Keratinocyte (primary cell): ENCODE measurements at regions not wholly inside any gene's neighbourhood (a gene's known extent, or its start where the extent isn't known, plus 50 kb on each side); places are given as distances from the start of the nearest gene placed in this dataset.
A peak's percentile ranks its signal among the peaks of the same experiment; 100 is the strongest.
"Not testable (repeated sequence)": the region's sequence is repeated elsewhere in the genome, so short reads cannot be mapped to it uniquely, and the experiment has no call there.

Source experiments
- DNase-seq: peaks from one replicate; pipeline ENCODE4 v3.0.0-alpha.2; 2011; ENCODE audit warnings: low read depth, missing footprints, low spot score
- FAIRE-seq: peaks from 2 replicates; lab custom pipeline; 2011; peaks lifted over from hg19 to GRCh38; lab: Jason Lieb, UNC
- H2AFZ ChIP-seq: 2 replicates; pipeline ENCODE4 v1.6.0; 2012; ENCODE audit warnings: low read length, control low read depth, inconsistent platforms; ENCODE audit not compliant: control insufficient read depth
- H3K27ac ChIP-seq: 2 replicates; pipeline ENCODE4 v1.5.1; 2011; ENCODE audit warnings: low read length; ENCODE audit not compliant: control insufficient read depth, insufficient read depth
- H3K27me3 ChIP-seq: 3 replicates; pipeline ENCODE4 v1.6.0; 2011; ENCODE audit warnings: low read length; ENCODE audit not compliant: control insufficient read depth, insufficient read depth; ENCODE audit errors: extremely low read depth
- H3K36me3 ChIP-seq, 2 experiments: 2 replicates in 1 of 2; 3 replicates in 1 of 2; pipeline ENCODE4 v1.5.1; 2011; ENCODE audit warnings: low read length in 2 of 2, mild to moderate bottlenecking in 1 of 2; ENCODE audit not compliant: control insufficient read depth in 2 of 2, insufficient read depth in 2 of 2; ENCODE audit errors: extremely low read depth in 1 of 2
- H3K4me1 ChIP-seq: 3 replicates; pipeline ENCODE4 v1.5.1; 2011; ENCODE audit warnings: low read length; ENCODE audit not compliant: control insufficient read depth, insufficient read depth; ENCODE audit errors: extremely low read depth
- H3K4me2 ChIP-seq: 3 replicates; pipeline ENCODE4 v1.6.0; 2011; ENCODE audit warnings: low read depth, low read length; ENCODE audit not compliant: control insufficient read depth, insufficient read depth; ENCODE audit errors: extremely low read depth
- H3K4me3 ChIP-seq, 3 experiments: fragments of 200-600 bp in 1 of 3; sonication (generic) in 1 of 3; 2 replicates in 2 of 3; 3 replicates in 1 of 3; pipeline ENCODE4 v1.5.1; 2011 to 2016; ENCODE audit warnings: low read length in 3 of 3, mild to moderate bottlenecking in 3 of 3, control low read depth in 2 of 3, inconsistent platforms in 1 of 3, low read depth in 1 of 3, mixed read lengths in 1 of 3, mixed run types in 1 of 3, moderate library complexity in 1 of 3; ENCODE audit not compliant: control insufficient read depth in 2 of 3, insufficient read depth in 2 of 3; ENCODE audit errors: extremely low read depth in 1 of 3
- H3K79me2 ChIP-seq: 2 replicates; pipeline ENCODE4 v1.6.0; 2012; ENCODE audit warnings: low read length; ENCODE audit not compliant: control insufficient read depth, insufficient read depth
- H3K9ac ChIP-seq: 3 replicates; pipeline ENCODE4 v1.6.0; 2011; ENCODE audit warnings: low read length; ENCODE audit not compliant: control insufficient read depth, insufficient read depth; ENCODE audit errors: extremely low read depth
- H3K9me1 ChIP-seq: 3 replicates; pipeline ENCODE4 v1.6.0; 2011; ENCODE audit warnings: low read length; ENCODE audit not compliant: control insufficient read depth, insufficient read depth; ENCODE audit errors: extremely low read depth
- H3K9me3 ChIP-seq: 2 replicates; pipeline ENCODE4 v1.5.1; 2012; ENCODE audit warnings: low read depth, low read length; ENCODE audit not compliant: control insufficient read depth
- H4K20me1 ChIP-seq: 3 replicates; pipeline ENCODE4 v1.6.0; 2011; ENCODE audit warnings: low read length; ENCODE audit not compliant: control insufficient read depth, insufficient read depth; ENCODE audit errors: extremely low read depth
- CTCF ChIP-seq, 3 experiments: IDR thresholded peaks in 1 of 3; conservative IDR thresholded peaks in 1 of 3; optimal IDR thresholded peaks in 1 of 3; 2 replicates in 2 of 3; 3 replicates in 1 of 3; pipeline versions ENCODE3 to v1.5.1; 2011; ENCODE audit warnings: low read length in 3 of 3, mild to moderate bottlenecking in 3 of 3, moderate library complexity in 2 of 3, control low read depth in 1 of 3, inconsistent platforms in 1 of 3; ENCODE audit not compliant: insufficient read depth in 2 of 3; ENCODE audit errors: extremely low read depth in 1 of 3
- EZH2 ChIP-seq: IDR thresholded peaks from one replicate; pipeline ENCODE4 v1.6.1; 2012; ENCODE audit warnings: inconsistent platforms, mild to moderate bottlenecking, low read length, moderate library complexity
- dilution Hi-C: fragments of 300-500 bp; cut with MboI; formaldehyde crosslinking; loops from one replicate; pipeline ENCODE4 v1.7.0; 2020; ENCODE audit warnings: low sequenced_read_pairs; ENCODE audit not compliant: extremely low pct_ligation_motif_present

GRCh38 chr20:55417836-55418235, 587.5 kb downstream of the CBLN4 start:
- Histone ChIP-seq H3K9ac (no peak overlapping the region), H3K9me3 (no peaks in the 10 kb centered on the region), H3K36me3 (no peaks in the 10 kb centered on the region), H3K27ac (no peak overlapping the region), H4K20me1 (no peaks in the 10 kb centered on the region), H3K9me1 (no peaks in the 10 kb centered on the region), H3K4me2 (no peak overlapping the region), H3K27me3 (no peaks in the 10 kb centered on the region), H2AFZ (no peak overlapping the region), H3K79me2 (no peaks in the 10 kb centered on the region), H3K4me1 (no peaks in the 10 kb centered on the region), H3K4me3 (no peak overlapping the region)
- FAIRE-seq (peak; percentile 46), DNase-seq (no peak)
- TF ChIP-seq CTCF (optimal IDR thresholded peaks at IDR 0.05 in 1 of 3, IDR thresholded peaks at IDR 0.05 in 1 of 3, conservative IDR thresholded peaks at IDR 0.05 in 1 of 3; ENCODE audit: extremely low read depth in 1 of 3, insufficient read depth in 2 of 3, low read length in 3 of 3) (no peak), EZH2 (no peak)
- dilution Hi-C loops: no loop called here

GRCh38 chr20:55415567-55416142, 589.7 kb downstream of the CBLN4 start:
- dilution Hi-C loops: no loop called here
- H3K27ac ChIP-seq: no peak overlapping the region
- H3K4me3 ChIP-seq: no peak overlapping the region
- H2AFZ ChIP-seq: no peak overlapping the region
- H3K27me3 ChIP-seq: no peaks in the 10 kb centered on the region
- H3K9me1 ChIP-seq: no peaks in the 10 kb centered on the region
- no peaks in the 10 kb centered on the region for H4K20me1 ChIP-seq
- no peaks in the 10 kb centered on the region for H3K9me3 ChIP-seq
- no peaks in the 10 kb centered on the region for H3K4me1 ChIP-seq
- H3K36me3 ChIP-seq: no peaks in the 10 kb centered on the region
- no peak overlapping the region for H3K9ac ChIP-seq
- H3K4me2 ChIP-seq: no peak overlapping the region
- H3K79me2 ChIP-seq: no peaks in the 10 kb centered on the region
- TF ChIP-seq EZH2: no peak
- TF ChIP-seq CTCF (optimal IDR thresholded peaks at IDR 0.05 in 1 of 3, IDR thresholded peaks at IDR 0.05 in 1 of 3, conservative IDR thresholded peaks at IDR 0.05 in 1 of 3; ENCODE audit: extremely low read depth in 1 of 3, insufficient read depth in 2 of 3, low read length in 3 of 3): peak; percentile 17 to 56 (median 21)
- peak; percentile 43 for FAIRE-seq
- no peak for DNase-seq

DNA sequence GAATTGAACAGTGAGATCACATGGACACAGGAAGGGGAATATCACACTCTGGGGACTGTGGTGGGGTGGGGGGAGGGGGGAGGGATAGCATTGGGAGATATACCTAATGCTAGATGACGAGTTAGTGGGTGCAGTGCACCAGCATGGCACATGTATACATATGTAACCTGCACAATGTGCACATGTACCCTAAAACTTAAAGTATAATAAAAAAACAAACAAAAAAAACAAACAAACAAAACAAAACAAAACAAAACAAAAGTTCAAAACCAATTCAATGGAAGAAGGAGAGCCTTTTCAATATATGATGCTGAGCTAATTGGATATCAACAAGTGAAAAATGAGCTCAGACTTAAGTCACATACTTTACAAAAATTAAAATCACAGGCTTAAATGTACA, 592.8 kb downstream of the CBLN4 start:
- H3K9ac ChIP-seq, dilution Hi-C loops, H3K9me1 ChIP-seq, H3K79me2 ChIP-seq, H3K27ac ChIP-seq, H3K36me3 ChIP-seq, H3K27me3 ChIP-seq, H3K9me3 ChIP-seq, H4K20me1 ChIP-seq, H3K4me2 ChIP-seq, H2AFZ ChIP-seq, H3K4me1 ChIP-seq, H3K4me3 ChIP-seq, DNase-seq, FAIRE-seq: not testable (repeated sequence)
